ENCODE measurements at regions not wholly inside any gene's neighbourhood (a gene's known extent, or its start where the extent isn't known, plus 50 kb on each side); places are given as distances from the start of the nearest gene placed in this dataset.

DNA sequence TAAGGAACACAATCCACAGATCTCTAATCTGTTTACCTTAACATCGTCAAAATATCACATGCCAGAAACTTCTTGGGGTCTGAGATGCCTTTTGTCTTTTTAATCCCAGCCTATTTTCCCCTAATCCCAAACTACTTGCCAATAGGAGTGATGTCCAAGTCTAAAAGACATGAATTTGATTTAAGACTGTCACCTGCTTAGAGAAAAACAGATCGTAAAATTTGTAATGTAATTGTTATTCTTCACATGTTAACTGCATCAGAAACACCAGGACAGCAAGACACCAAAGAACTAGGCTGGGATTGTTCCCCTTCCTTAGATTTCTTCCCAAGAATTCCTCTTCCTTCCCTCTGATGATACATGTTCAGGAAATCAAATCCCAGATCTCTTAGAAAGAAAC lies 198.1 kb upstream of the ARHGAP20 start:
- TF ChIP-seq, protein P1, sequence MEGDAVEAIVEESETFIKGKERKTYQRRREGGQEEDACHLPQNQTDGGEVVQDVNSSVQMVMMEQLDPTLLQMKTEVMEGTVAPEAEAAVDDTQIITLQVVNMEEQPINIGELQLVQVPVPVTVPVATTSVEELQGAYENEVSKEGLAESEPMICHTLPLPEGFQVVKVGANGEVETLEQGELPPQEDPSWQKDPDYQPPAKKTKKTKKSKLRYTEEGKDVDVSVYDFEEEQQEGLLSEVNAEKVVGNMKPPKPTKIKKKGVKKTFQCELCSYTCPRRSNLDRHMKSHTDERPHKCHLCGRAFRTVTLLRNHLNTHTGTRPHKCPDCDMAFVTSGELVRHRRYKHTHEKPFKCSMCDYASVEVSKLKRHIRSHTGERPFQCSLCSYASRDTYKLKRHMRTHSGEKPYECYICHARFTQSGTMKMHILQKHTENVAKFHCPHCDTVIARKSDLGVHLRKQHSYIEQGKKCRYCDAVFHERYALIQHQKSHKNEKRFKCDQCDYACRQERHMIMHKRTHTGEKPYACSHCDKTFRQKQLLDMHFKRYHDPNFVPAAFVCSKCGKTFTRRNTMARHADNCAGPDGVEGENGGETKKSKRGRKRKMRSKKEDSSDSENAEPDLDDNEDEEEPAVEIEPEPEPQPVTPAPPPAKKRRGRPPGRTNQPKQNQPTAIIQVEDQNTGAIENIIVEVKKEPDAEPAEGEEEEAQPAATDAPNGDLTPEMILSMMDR (IDR thresholded peaks at IDR 0.05): no peak
- no peak for TF ChIP-seq POLR2A (IDR thresholded peaks at IDR 0.05)

Data from testis (tissue), 2 donors.